ENCODE measurements at regions not wholly inside any gene's neighbourhood (a gene's known extent, or its start where the extent isn't known, plus 50 kb on each side); places are given as distances from the start of the nearest gene placed in this dataset.
A peak's percentile ranks its signal among the peaks of the same experiment; 100 is the strongest.

GRCh38 chr9:16025627-16026026 lies 472.8 kb downstream of the CCDC171 start:
- DNase-seq: no peak

DNA sequence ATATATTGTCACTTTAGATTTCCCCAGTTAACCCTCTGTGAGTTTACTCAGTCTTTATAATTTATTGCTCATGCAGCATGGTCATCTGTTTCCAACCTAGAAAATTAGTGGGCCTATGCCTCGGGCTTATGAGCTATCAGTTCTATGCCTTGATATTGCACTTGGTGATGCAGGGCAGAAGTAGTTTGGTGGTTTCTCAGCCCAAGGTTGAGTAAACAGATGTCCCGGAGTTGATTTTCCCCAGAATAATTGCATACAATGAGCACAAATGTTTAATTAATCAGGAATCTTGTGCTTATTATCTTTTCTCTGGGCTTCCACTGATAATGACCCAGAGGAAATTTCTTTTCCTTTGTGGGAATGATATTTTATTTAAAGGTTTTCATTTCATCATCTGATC lies 474.0 kb downstream of the CCDC171 start:
- no peak for DNase-seq

DNA sequence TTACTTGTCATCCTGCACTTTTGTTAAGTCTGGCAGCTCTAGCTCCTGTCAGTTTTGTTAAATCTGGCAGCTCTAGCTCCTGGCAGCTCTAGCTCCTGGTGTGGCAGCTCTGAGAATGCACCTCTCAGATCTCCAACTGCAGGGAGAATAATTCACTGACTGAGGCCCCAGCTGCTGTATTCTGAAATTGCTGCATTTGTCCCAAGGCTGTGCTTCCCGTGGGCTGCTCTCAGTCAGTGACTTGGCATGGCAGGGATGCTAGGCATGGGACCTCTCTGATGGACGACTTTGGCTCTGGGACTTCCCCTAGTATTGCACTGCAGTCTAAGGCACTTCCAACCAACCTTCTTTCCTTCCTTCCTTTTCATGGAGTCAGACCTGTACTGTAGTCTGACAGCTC lies 475.7 kb downstream of the CCDC171 start:
- DNase-seq: peak in 1 of 2 experiments; percentile 7

DNA sequence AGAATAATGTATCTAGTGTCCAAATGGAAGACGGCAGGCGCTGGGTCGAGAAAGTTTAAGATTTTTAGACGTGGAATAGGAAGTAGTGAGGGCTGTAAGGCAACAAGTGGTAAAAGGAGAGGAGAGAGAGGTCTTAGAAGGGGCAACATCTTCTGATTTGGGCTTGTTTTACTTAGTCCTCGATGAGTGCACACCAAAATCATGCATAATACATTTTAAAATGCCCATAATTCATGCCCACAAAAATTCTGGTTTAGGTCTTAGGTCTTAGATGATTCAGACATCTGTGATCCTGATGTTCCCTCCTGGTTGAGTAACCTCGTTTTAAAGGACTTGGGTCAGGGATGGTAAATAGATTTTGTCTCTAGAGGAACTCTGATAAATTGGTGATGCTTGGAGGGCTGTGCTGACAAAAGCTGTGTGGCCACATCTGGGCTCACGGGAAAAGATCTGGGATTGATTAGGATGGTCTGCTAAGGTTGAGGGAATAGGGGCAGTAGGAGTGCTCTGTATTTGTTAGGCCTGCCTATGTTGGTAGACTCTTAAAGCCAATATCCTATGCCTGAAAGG lies 476.3 kb downstream of the CCDC171 start:
- no peak for DNase-seq

GRCh38 chr9:16029796-16030363 lies 477.0 kb downstream of the CCDC171 start:
- no peak for DNase-seq

- no peak for DNase-seq
Observed at GRCh38 chr9:16030528-16031185, 477.8 kb downstream of the CCDC171 start.

DNA sequence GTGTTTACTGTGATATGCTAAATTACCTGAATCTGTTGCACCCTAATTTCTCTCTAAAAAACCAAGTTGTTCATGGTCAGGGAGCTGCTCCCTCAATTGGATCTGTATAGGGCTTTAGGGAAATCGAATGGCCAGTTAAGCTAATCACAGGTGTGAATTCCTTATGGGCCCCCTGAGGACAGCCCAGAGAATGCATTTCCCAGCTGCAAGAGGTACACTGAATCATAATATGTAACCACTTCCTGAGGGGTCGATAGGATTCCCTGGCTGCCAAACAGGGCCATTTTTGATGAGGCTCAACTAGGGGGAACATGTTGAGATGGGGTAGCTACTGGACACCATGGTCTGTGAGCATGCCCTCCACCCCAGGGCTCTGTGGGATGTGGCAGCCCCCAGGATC lies 478.6 kb downstream of the CCDC171 start:
- DNase-seq: no peak

DNA sequence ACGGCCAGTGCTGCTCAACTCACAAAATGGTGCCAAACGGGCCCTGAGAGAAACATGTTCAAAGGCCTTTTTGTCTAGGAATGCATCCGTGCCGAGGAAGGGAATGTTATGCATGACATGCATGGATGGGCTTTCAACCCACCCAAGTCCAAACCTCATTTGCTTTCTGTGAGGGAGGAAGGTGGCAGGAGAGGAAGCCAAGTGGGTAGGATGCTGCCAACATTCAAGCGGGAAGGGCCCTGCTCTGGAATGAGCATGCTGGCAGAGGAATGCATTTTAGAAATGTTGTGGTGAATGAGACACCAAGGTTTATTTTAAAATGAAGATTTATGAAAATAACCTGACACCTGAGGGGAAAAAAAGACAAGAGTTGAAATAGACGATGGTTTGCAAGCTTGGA lies 479.1 kb downstream of the CCDC171 start:
- peak in 1 of 2 experiments; percentile 33 for DNase-seq

- no peak for DNase-seq
Observed at GRCh38 chr9:16032799-16033198, 480.0 kb downstream of the CCDC171 start.

DNA sequence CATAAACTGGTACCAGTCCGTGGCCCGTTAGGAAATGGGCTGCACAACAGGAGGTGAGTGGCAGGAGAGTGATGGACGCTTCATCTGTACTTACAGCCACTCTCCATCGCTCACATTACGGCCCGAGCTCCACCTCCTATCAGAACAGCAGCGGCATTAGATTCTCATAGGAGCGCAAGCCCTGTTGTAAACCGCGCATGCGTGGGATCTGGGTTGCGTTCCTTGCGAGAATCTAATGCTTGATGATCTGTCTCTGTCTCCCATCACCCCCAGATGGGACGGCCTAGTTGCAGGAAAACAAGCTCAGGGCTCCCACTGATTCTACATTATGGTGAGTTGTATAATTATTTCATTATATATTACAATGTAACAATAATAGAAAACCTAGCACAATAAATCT lies 480.4 kb downstream of the CCDC171 start:
- DNase-seq: no peak

DNA sequence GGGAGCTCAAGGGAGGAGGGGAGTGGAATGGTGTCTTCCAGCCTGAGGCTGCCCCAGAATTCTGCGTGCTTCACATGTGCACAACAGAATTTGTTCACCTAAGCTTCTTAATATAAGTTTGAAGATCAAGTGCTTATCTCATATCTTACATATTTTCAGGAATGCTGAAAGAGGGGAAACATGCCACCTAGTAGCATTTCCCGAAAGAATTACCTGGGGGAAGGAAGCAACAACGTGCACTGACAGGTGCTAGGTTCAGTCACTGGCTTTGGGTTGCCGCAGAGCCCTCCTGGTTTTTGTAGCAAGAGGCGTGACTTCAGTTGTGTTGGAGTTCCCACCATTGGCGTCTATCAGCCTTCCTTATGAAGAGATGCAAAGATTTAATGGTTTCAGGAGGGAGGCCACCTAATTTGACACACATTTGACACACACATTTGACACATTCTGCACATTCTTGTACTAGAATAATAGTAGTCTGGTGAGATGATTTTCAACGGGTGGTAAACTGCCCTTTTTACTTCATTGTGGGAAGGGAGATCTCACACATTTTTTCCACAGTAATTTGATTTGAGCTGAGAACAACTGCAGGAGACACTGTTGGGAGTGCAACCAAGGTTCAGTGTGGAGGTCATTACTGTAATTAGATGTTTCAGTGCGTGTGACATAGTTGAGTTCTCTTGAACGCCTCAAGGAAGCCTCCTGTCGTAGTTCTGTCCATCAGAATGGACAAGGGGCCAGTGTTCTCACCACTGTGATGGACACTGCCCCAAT lies 481.3 kb downstream of the CCDC171 start:
- no peak for DNase-seq

DNA sequence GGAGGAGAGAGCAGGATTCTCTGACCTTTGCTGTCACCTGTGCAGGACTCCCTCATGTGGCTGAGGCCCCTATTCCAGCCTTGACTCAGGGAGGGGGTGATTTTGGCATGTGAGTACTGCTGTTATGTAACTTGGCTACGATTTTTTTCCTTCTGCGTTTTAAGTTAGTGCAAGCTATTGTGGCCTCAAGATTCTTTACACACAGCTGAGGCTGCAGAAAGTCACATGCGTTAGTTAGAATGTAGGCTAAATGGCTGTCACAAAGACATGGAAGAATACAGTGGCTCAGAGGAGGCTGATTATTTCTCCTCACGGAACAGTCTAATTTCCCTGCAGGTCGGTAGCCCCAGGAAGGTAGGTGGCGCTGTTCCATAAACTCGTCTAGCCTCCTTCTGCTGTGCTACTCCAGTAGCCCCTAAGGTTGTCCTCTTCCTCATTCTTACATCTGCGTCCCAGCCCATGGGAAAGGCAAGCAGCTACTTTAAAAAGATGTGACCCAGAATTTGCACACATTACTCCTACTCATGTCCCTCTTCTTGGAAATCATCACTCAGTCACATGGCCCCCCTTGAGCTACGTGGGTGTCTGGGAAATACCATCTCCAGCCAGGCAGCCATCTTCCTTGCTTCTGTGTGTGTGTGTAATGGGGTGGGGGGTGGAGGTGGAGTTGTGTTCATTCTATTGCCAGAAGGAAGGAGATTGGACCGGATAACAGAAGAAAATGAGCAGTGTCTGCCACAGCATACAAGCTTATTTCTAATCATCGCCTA lies 486.6 kb downstream of the CCDC171 start:
- DNase-seq: no peak

GRCh38 chr9:16039988-16040761 lies 487.3 kb downstream of the CCDC171 start:
- no peak for DNase-seq

DNA sequence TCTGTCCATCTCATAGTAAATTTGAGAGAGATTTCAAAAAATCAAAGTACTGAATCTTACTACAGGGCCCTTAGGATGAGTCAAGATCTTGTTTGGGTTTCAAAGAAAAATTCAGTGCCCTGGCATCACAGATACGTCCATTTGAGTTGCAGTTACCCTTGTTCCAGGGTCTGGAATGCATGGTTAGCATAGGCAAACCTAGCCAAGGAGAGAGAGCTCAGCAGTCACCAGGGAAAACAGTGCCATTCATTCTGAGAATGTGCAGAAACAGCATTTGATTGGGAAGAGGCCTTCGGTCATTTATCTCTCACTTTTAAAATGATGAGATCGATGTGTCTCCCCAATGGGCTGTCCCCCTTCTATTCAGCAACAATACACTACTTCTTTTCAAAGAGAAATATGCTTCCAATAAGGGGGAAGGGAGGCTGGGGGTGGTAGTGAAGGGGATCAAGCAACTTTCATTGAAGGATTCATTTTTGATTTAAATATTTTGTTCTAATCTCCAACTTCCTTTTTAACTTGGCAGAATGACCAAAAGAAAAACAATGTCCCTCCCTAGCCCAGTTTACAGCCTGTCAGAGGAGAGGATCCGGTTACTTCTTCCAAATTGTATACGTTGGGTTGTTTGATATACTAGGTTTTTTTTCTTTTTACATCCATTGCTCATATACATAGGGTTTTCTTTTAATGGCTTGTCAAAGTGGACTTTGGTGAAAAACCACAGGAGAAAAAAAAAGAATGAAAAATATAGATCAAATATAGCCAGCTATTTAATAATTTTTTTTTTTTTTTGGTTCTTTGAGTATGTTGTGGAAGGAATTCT lies 491.1 kb downstream of the CCDC171 start:
- no peak for DNase-seq

GRCh38 chr9:16044579-16044881 lies 491.7 kb downstream of the CCDC171 start:
- DNase-seq: no peak

DNA sequence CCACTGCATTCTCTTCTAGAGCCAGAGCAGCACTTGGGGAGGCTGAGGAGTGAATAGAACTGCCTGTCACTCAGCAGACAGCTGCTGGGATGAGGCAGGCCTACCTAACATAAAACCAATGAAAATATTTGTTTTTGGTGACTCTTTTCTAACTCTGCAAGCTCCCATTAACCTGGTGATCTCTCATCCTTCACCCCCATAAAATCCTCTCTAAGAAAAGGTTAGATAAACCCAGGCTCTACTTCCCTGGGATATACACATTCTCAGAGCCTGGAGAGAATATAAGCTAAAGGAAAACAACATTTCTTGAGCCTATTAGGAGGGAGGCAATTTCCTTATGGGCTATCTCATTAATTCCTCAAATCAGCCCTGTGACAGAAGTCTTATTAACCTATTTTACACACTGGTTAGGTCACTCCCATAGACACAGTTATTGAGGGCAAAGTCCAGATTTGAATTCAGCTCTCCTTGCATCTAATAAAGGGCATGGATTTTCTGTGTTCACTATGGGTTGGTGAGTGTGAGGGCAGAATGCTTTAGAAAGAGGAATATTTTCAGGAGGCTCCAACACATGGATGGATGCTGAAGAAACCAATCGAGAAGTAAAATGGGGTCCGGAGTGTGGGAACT lies 492.9 kb downstream of the CCDC171 start:
- DNase-seq: no peak

DNA sequence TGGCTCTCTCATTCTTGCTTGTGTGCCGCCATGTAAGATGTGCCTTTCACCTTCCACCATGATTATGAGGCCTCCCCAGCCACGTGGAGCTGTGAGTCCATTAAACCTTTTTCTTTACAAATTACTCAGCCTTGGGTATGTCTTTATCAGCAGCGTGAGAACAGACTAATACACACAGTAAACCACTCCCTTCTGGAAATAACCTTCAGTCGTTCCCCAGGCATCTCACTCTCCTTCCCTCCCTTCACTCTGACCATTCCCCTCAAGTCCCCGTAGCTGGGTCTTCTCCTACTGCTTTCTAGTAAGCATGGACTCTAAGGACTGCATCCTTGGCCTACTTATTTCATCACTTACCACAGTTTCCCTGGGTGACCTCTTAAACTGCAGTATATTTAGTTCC lies 493.9 kb downstream of the CCDC171 start:
- DNase-seq: no peak

DNA sequence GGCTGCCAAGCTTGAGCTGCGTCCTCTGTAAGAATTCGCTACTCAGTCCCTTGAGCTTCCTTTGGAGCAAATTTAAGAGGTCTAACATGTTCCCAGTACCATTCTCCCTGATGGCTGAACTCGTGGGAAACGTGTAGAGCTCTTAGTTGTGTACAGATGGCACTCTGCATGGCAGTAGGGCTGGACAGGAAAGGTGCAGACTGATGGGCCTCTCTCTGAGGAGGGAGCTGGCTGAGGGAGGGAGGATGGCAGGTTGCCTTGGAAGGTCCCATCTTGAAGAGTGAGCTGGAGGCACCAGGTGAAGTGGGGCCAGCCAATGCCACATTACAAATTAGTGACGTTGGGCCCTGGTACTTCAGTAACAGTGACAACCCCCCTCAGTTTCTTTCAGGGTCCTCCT lies 495.3 kb downstream of the CCDC171 start:
- DNase-seq: no peak

DNA sequence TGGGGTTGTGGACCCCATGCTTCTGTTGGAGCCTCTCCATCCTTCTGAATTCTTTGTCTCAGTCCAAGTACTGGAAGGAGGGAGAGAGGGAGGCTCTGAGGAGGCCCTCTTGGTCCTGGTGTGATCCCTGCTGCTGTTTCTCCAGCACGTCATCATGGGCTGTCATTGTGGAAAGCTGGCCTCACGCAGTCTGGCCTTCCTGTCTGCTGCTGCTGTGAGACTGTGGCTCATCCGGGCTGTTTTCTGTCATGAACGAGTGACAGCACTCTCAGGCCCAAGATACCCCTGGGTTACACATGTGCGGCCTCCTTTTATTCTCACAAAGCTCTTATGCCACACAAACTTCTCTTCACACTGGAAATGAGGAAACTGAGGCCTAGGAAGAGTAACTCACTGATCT lies 499.3 kb downstream of the CCDC171 start:
- DNase-seq: no peak

DNA sequence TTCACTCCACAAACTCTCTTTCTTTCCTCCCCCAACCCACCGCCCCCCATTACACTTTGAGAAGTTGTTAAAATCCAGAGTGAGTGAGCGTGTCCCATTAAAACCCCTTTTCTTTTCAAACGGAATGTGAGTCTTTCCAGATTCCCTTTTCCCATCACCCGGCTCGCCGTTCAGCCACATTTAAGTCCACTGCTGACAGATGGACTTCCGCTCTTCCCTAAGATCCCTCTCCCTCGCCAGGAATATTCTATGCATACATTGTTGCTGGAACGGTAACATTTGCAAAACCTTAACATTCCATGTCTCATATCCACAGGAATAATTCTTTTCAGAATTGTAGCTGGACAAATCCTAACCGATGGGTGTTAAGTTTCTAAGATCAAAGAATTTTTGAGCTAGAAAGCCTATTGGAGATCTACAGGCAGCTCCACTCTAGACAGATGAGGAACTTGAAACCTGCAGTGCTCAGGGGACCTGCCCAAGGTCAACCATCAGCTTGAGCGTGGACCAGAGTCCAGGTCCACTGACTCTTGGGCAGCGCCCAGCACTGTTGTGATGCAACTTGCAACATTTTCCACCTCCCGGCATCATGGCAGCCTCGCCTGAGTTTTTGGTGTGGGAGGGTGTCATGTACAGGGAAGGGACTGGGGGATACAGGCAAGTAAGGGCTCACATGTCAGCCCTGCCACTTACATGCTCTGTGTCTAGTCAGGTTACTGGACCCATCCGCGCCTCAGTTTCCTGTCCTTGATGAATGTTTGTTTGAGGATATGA lies 500.1 kb downstream of the CCDC171 start:
- no peak for DNase-seq
